PC-9 (cell line): ENCODE measurements at regions not wholly inside any gene's neighbourhood (a gene's known extent, or its start where the extent isn't known, plus 50 kb on each side); places are given as distances from the start of the nearest gene placed in this dataset.

Source experiments
- BruUV-seq: library from RNA; stranded (reverse); fragments of 400-500 nt; replicated peaks from 2 replicates; lab custom pipeline; 2021; lab: Mats Ljungman, UMichigan
- CTCF ChIA-PET: fragments of 300-600 bp; sonication (Branson Sonifier 250); formaldehyde crosslinking; loops from one replicate; lab custom pipeline; 2022; ENCODE audit warnings: antibody characterized with exemption; lab: Charles Lee
- POLR2A ChIA-PET: fragments of 300-600 bp; sonication (Branson Sonifier 250); formaldehyde crosslinking; loops from one replicate; lab custom pipeline; 2022; ENCODE audit warnings: antibody characterized with exemption; ENCODE audit not compliant: unreplicated experiment; lab: Charles Lee
- DNase-seq, 2 experiments: peaks; one replicate each; pipeline versions ENCODE4 v3.0.0 to v3.0.0-alpha.2; 2015 to 2022; ENCODE audit warnings: mixed read lengths in 1 of 2
- H2AFZ ChIP-seq: fragments of 200-600 bp; sonication (generic); 2 replicates; pipeline ENCODE4 v1.8.1; 2017; ENCODE audit warnings: antibody characterized with exemption
- H3F3A ChIP-seq: fragments of 200-600 bp; sonication (generic); 2 replicates; pipeline ENCODE4 v1.8.1; 2017; ENCODE audit warnings: antibody characterized with exemption, mild to moderate bottlenecking, low read depth; ENCODE audit not compliant: insufficient read depth
- H3K27ac ChIP-seq: fragments of 200-600 bp; sonication (generic); 2 replicates; pipeline ENCODE4 v1.6.1; 2016; ENCODE audit warnings: mixed run types
- H3K27me3 ChIP-seq: fragments of 200-600 bp; sonication (generic); 2 replicates; pipeline ENCODE4 v1.6.1; 2016; ENCODE audit warnings: low read depth, mixed run types; ENCODE audit not compliant: insufficient read depth
- H3K36me3 ChIP-seq: fragments of 200-600 bp; sonication (generic); 2 replicates; pipeline ENCODE4 v1.6.1; 2016; ENCODE audit warnings: low read depth, mixed run types
- H3K4me1 ChIP-seq: fragments of 200-600 bp; sonication (generic); replicated peaks from 2 replicates; pipeline ENCODE4 v1.6.1; 2016; ENCODE audit warnings: mixed run types; ENCODE audit not compliant: insufficient read depth
- H3K4me2 ChIP-seq: fragments of 200-600 bp; sonication (generic); 2 replicates; pipeline ENCODE4 v1.6.1; 2017; ENCODE audit warnings: mixed run types
- H3K4me3 ChIP-seq: fragments of 200-600 bp; sonication (generic); 2 replicates; pipeline ENCODE4 v1.6.1; 2016; ENCODE audit warnings: mixed run types
- H3K79me2 ChIP-seq: fragments of 200-600 bp; sonication (generic); 2 replicates; pipeline ENCODE4 v1.6.1; 2017; ENCODE audit warnings: low read depth, mixed run types
- H3K9me2 ChIP-seq: fragments of 200-600 bp; sonication (generic); 2 replicates; pipeline ENCODE4 v1.8.1; 2017; ENCODE audit warnings: mild to moderate bottlenecking; ENCODE audit not compliant: insufficient read depth
- H3K9me3 ChIP-seq: fragments of 200-600 bp; sonication (generic); 2 replicates; pipeline ENCODE4 v1.8.1; 2016; ENCODE audit warnings: low read depth; ENCODE audit not compliant: insufficient read depth
- H4K20me1 ChIP-seq: fragments of 200-600 bp; sonication (generic); 2 replicates; pipeline ENCODE4 v1.8.1; 2017; ENCODE audit not compliant: insufficient read depth
- EZH2 ChIP-seq: fragments of 200-600 bp; sonication (generic); IDR thresholded peaks from 2 replicates; pipeline ENCODE4 v1.8.0; 2017; ENCODE audit warnings: antibody characterized with exemption, low read depth
- intact Hi-C: fragments of 100-400 bp; cut with micrococcal nuclease; formaldehyde crosslinking; loops from one replicate; pipeline ENCODE4 v1.10.0; 2022; ENCODE audit not compliant: unreplicated experiment
- TF ChIP-seq, protein P1 (sequence below): fragments of 200-600 bp; sonication (generic); conservative IDR thresholded peaks from 2 replicates; pipeline ENCODE4 v1.6.1; 2017; ENCODE audit warnings: mixed run types, antibody characterized with exemption, mild to moderate bottlenecking, moderate library complexity

DNA sequence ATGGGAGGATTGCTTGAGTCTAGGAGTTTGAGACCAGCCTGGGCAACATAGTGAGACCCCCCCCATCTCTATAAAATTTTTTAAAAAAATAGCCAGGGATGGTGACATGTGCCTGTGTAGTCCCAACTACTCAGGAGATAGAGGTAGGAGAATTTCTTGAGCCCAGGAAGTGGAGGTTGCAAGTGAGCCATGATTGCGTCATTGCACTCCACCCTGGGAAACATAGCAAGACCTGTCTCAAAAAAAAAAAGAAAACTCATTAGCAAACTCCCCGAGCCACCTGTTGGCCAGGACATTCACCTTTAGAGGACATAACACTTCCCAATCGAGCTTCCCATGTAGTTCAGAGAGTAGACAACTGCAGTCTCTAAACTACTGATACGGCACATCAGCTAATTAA, 274.2 kb downstream of the ABCC12 start:
- no peaks in the 10 kb centered on the region for H3K79me2 ChIP-seq
- H3K36me3 ChIP-seq: no peaks in the 10 kb centered on the region
- H3K9me2 ChIP-seq: no peaks in the 10 kb centered on the region
- no peaks in the 10 kb centered on the region for H3K4me1 ChIP-seq
- H3K27ac ChIP-seq: no peak overlapping the region
- CTCF ChIA-PET: no interaction called here
- POLR2A ChIA-PET: no interaction called here
- H3K4me2 ChIP-seq: no peak overlapping the region
- BruUV-seq: no TSS peak
- TF ChIP-seq EZH2: no peak
- TF ChIP-seq, protein P1, sequence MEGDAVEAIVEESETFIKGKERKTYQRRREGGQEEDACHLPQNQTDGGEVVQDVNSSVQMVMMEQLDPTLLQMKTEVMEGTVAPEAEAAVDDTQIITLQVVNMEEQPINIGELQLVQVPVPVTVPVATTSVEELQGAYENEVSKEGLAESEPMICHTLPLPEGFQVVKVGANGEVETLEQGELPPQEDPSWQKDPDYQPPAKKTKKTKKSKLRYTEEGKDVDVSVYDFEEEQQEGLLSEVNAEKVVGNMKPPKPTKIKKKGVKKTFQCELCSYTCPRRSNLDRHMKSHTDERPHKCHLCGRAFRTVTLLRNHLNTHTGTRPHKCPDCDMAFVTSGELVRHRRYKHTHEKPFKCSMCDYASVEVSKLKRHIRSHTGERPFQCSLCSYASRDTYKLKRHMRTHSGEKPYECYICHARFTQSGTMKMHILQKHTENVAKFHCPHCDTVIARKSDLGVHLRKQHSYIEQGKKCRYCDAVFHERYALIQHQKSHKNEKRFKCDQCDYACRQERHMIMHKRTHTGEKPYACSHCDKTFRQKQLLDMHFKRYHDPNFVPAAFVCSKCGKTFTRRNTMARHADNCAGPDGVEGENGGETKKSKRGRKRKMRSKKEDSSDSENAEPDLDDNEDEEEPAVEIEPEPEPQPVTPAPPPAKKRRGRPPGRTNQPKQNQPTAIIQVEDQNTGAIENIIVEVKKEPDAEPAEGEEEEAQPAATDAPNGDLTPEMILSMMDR: no peak
- H3F3A ChIP-seq: no peaks in the 10 kb centered on the region
- no peaks in the 10 kb centered on the region for H3K9me3 ChIP-seq
- no peak overlapping the region for H3K4me3 ChIP-seq
- no peaks in the 10 kb centered on the region for H3K27me3 ChIP-seq
- no peak for DNase-seq
- H2AFZ ChIP-seq: no peak overlapping the region
- H4K20me1 ChIP-seq: no peaks in the 10 kb centered on the region
- intact Hi-C loops: loop anchor here (10.0 kb wide), 1 partner anchor 173 kb away; no protein-coding TSS in a partner anchor

- no peaks in the 10 kb centered on the region for H3K79me2 ChIP-seq
- no peaks in the 10 kb centered on the region for H3F3A ChIP-seq
- H4K20me1 ChIP-seq: no peaks in the 10 kb centered on the region
- no peaks in the 10 kb centered on the region for H3K27me3 ChIP-seq
- no peak overlapping the region for H2AFZ ChIP-seq
- H3K9me3 ChIP-seq: no peaks in the 10 kb centered on the region
- no peak for DNase-seq
- H3K36me3 ChIP-seq: no peaks in the 10 kb centered on the region
- no peaks in the 10 kb centered on the region for H3K9me2 ChIP-seq
- H3K4me1 ChIP-seq: no peaks in the 10 kb centered on the region
- no peak overlapping the region for H3K4me3 ChIP-seq
- H3K27ac ChIP-seq: no peak overlapping the region
- TF ChIP-seq, protein P1: no peak
- TF ChIP-seq EZH2: no peak
- intact Hi-C loops: loop anchor here (10.0 kb wide), 1 partner anchor 174 kb away; no protein-coding TSS in a partner anchor
- POLR2A ChIA-PET: no interaction called here
- no TSS peak for BruUV-seq
- CTCF ChIA-PET: no interaction called here
- no peak overlapping the region for H3K4me2 ChIP-seq
Measured at GRCh38 chr16:47880653-47881052, 275.1 kb downstream of the ABCC12 start.

DNA sequence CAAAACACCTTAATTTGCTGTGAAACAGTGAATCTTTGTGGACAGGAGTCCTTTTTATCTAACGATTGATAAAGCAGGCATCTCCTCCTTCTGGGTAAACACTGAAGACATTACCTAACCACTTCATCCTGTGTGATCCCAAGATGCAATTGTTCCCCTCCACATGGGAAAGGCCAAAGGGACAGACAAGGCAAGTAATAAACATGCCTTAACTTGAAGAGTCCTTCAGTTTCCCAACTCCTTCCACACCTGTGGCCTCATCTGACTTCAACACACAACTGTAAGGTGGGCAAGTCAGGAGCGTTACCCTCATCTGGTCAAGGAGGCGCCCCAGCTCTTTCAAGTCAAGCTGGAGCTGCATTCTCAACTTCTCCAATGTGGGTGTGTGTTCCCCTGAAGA, 278.6 kb downstream of the ABCC12 start:
- Histone ChIP-seq H2AFZ (no peak overlapping the region), H3K9me3 (no peaks in the 10 kb centered on the region), H3K9me2 (no peaks in the 10 kb centered on the region), H4K20me1 (no peaks in the 10 kb centered on the region), H3K4me3 (no peak overlapping the region), H3F3A (no peaks in the 10 kb centered on the region), H3K4me2 (no peak overlapping the region), H3K27me3 (no peaks in the 10 kb centered on the region), H3K4me1 (no peaks in the 10 kb centered on the region), H3K27ac (no peak overlapping the region), H3K36me3 (no peaks in the 10 kb centered on the region), H3K79me2 (no peaks in the 10 kb centered on the region)
- BruUV-seq: no TSS peak
- CTCF ChIA-PET: no interaction called here
- TF ChIP-seq EZH2: no peak
- TF ChIP-seq, protein P1: no peak
- DNase-seq: no peak
- POLR2A ChIA-PET: no interaction called here
- intact Hi-C loops: no loop called here
